ENCODE measurements at regions not wholly inside any gene's neighbourhood (a gene's known extent, or its start where the extent isn't known, plus 50 kb on each side); places are given as distances from the start of the nearest gene placed in this dataset.

DNA sequence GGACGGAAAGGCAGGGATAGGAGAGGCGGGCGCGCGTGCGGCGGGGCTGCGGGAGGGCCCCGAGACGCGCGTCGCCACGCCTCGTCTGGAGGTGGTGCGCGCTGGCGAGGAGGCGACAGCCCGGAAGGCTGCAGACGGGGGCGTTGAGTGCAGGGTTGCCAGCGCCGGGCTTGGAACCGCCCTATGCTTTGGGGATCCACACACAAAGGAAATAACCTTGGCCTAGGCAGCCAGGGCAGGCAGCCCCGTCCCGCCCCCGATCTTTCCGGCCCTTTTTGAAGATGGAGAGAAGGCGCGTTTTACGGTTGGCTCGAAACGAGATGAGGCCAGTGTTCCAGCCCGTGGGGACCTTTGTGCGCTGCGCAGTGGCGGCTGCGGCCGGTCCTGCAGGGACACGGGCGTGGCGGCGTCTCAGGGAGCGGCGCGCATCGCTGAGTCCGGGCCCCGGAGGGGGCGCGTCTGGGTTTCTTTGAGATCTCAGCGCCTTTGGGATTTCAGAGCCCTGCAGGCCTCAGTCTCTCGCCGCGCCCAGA lies 50.8 kb upstream of the TRIM2 start:
- Histone ChIP-seq H3K27ac (ENCODE audit: low read length, poor library complexity, severe bottlenecking) (peak overlapping the region; percentile 70), H3K79me1 (replicated peaks; ENCODE audit: low read length, poor library complexity, severe bottlenecking) (peaks cover 11% of the 10 kb centered on the region), H4K91ac (ENCODE audit: low read length) (peak overlapping the region; percentile 79), H4K8ac (ENCODE audit: low read length) (peak overlapping the region; percentile 19), H2BK12ac (ENCODE audit: low read length in 2 of 2) (peak overlapping the region; percentile 56 to 70), H3K18ac (ENCODE audit: low read depth in 1 of 2, low read length in 2 of 2) (peak overlapping the region; percentile 67 to 75), H3K23ac (ENCODE audit: low read length in 2 of 2) (no peak overlapping the region), H3K4me1 (ENCODE audit: control insufficient read depth, insufficient read depth, low read depth, low read length) (peaks cover 10% of the 10 kb centered on the region), H3K9me3 (ENCODE audit: control insufficient read depth, low read length) (no peaks in the 10 kb centered on the region), H2BK15ac (ENCODE audit: low read depth, poor library complexity, severe bottlenecking) (peak overlapping the region; percentile 92), H3K4me3 (ENCODE audit: insufficient read depth in 1 of 2, low read depth in 1 of 2, low read length in 2 of 2) (peak overlapping the region; percentile 71 to 82), H2BK5ac (ENCODE audit: low read depth, low read length, poor library complexity, severe bottlenecking) (peak overlapping the region; percentile 11), H3K14ac (ENCODE audit: low read length in 2 of 2) (no peak overlapping the region), H3K9ac (ENCODE audit: low read length) (peak overlapping the region; percentile 59), H2AFZ (ENCODE audit: low read depth, low read length) (peak overlapping the region; percentile 46), H3K4ac (ENCODE audit: low read depth in 1 of 2, low read length in 2 of 2) (peak overlapping the region in 1 of 2 experiments; percentile 53), H2BK120ac (ENCODE audit: low read depth, low read length) (no peak overlapping the region), H3K36me3 (ENCODE audit: control insufficient read depth in 1 of 2, insufficient read depth in 2 of 2, low read depth in 1 of 2, low read length in 2 of 2) (no peaks in the 10 kb centered on the region), H2AK5ac (ENCODE audit: low read length, severe bottlenecking) (no peak overlapping the region), H3K4me2 (ENCODE audit: low read length, poor library complexity, severe bottlenecking) (peak overlapping the region; percentile 80), H3K27me3 (ENCODE audit: control insufficient read depth in 1 of 2, insufficient read depth in 1 of 2, low read length in 2 of 2) (peaks cover 8 to 61% of the 10 kb centered on the region in 2 experiments)
- WGBS, result under 1% methylated on average over 41 of the region's 56 CpGs
- peak; percentile 56 for DNase-seq

DNA sequence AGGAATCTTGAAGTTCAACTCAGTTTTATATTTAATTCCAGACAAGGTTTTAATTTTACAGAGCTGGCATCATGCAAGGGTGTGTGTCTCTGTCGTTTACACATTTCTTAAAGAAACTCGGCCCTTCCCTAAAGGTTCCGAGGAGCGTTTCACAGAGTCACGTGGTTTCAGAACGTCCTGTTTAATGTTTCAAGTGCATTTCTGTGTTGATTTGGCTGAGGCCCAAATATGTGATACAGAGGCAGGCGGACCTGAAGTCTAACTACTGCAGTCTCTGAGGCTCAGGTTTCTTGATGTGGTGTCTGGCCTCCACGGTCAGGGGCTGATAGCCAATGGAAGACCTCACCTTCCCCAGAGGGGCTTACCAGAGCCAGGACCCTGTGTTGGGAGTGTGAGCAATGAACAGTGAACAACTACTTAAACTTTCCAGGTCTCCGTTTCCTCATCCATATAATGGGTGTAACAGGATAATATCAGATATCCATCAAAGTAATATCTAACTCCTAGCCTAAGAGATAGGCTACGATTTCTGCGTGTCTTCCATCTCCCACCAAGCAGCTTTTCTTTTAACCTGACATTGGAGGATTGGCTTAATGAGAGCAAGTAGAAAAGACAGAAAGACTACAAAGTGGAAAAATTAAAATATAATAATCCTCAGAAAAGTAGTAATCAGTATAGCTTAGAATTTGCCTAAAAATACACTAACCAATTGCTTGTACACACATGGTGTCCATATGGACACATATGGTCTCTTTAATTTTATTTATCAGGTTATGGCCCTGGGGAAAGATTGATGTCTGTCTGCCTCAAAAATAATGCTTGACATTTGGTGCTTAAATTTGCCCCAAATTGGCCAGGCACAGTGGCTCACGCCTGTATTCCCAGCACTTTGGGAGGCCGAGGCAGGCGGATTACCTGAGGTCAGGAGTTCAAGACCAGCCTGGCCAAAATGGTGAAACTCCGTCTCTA lies 50.0 kb upstream of the TRIM2 start:
- Histone ChIP-seq H2BK15ac (ENCODE audit: low read depth, poor library complexity, severe bottlenecking) (no peak overlapping the region), H3K4me3 (ENCODE audit: insufficient read depth in 1 of 2, low read depth in 1 of 2, low read length in 2 of 2) (peak overlapping the region in 1 of 2 experiments; percentile 82), H3K9me3 (ENCODE audit: control insufficient read depth, low read length) (no peaks in the 10 kb centered on the region), H3K79me1 (replicated peaks; ENCODE audit: low read length, poor library complexity, severe bottlenecking) (peaks cover 12% of the 10 kb centered on the region), H2BK12ac (ENCODE audit: low read length in 2 of 2) (no peak overlapping the region), H3K18ac (ENCODE audit: low read depth in 1 of 2, low read length in 2 of 2) (peak overlapping the region in 1 of 2 experiments; percentile 63), H3K14ac (ENCODE audit: low read length in 2 of 2) (no peak overlapping the region), H3K23ac (ENCODE audit: low read length in 2 of 2) (no peak overlapping the region), H3K27me3 (ENCODE audit: control insufficient read depth in 1 of 2, insufficient read depth in 1 of 2, low read length in 2 of 2) (peaks cover 8 to 61% of the 10 kb centered on the region in 2 experiments), H3K4ac (ENCODE audit: low read depth in 1 of 2, low read length in 2 of 2) (peak overlapping the region in 1 of 2 experiments; percentile 28), H3K36me3 (ENCODE audit: control insufficient read depth in 1 of 2, insufficient read depth in 2 of 2, low read depth in 1 of 2, low read length in 2 of 2) (no peaks in the 10 kb centered on the region), H3K4me1 (ENCODE audit: control insufficient read depth, insufficient read depth, low read depth, low read length) (peaks cover 11% of the 10 kb centered on the region), H2AFZ (ENCODE audit: low read depth, low read length) (no peak overlapping the region), H4K91ac (ENCODE audit: low read length) (no peak overlapping the region), H2AK5ac (ENCODE audit: low read length, severe bottlenecking) (no peak overlapping the region), H3K27ac (ENCODE audit: low read length, poor library complexity, severe bottlenecking) (peak overlapping the region; percentile 70), H2BK120ac (ENCODE audit: low read depth, low read length) (no peak overlapping the region), H4K8ac (ENCODE audit: low read length) (no peak overlapping the region), H3K4me2 (ENCODE audit: low read length, poor library complexity, severe bottlenecking) (peak overlapping the region; percentile 80), H2BK5ac (ENCODE audit: low read depth, low read length, poor library complexity, severe bottlenecking) (no peak overlapping the region), H3K9ac (ENCODE audit: low read length) (peak overlapping the region; percentile 59)
- 37% methylated on average over 12 of the region's 15 CpGs for WGBS
- peak; percentile 42 for DNase-seq

Measured in mesenchymal stem cell (in vitro differentiated cells and primary cell).